Body of pancreas (tissue), 4 donors: ENCODE measurements at regions not wholly inside any gene's neighbourhood (a gene's known extent, or its start where the extent isn't known, plus 50 kb on each side); places are given as distances from the start of the nearest gene placed in this dataset.

Source experiments
- POLR2A ChIP-seq, 3 donors: fragments of 450-650 bp; IDR thresholded peaks; one replicate each; pipeline ENCODE4 v1.6.1; 2016; ENCODE audit warnings: antibody characterized with exemption in 3 of 3, mild to moderate bottlenecking in 2 of 3
- TF ChIP-seq, protein P1 (sequence below), 7 experiments: fragments of 450-650 bp in 4 of 7; fragments of 200-600 bp in 3 of 7; sonication (generic) in 3 of 7; IDR thresholded peaks; one replicate each; pipeline ENCODE4 v1.5.1; 2016 to 2019; ENCODE audit warnings: antibody characterized with exemption in 7 of 7

GRCh38 chr14:85060121-85060520, 469.8 kb upstream of the FLRT2 start:
- TF ChIP-seq, protein P1, sequence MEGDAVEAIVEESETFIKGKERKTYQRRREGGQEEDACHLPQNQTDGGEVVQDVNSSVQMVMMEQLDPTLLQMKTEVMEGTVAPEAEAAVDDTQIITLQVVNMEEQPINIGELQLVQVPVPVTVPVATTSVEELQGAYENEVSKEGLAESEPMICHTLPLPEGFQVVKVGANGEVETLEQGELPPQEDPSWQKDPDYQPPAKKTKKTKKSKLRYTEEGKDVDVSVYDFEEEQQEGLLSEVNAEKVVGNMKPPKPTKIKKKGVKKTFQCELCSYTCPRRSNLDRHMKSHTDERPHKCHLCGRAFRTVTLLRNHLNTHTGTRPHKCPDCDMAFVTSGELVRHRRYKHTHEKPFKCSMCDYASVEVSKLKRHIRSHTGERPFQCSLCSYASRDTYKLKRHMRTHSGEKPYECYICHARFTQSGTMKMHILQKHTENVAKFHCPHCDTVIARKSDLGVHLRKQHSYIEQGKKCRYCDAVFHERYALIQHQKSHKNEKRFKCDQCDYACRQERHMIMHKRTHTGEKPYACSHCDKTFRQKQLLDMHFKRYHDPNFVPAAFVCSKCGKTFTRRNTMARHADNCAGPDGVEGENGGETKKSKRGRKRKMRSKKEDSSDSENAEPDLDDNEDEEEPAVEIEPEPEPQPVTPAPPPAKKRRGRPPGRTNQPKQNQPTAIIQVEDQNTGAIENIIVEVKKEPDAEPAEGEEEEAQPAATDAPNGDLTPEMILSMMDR (IDR thresholded peaks at IDR 0.05): no peak
- TF ChIP-seq POLR2A (IDR thresholded peaks at IDR 0.05): no peak
